ACC112 (cell line): ENCODE measurements at regions not wholly inside any gene's neighbourhood (a gene's known extent, or its start where the extent isn't known, plus 50 kb on each side); places are given as distances from the start of the nearest gene placed in this dataset.

ENCODE experiments used
- H2AFZ ChIP-seq: fragments of 200-600 bp; sonication (generic); one replicate; pipeline ENCODE4 v1.6.0; 2017; ENCODE audit warnings: antibody characterized with exemption, low read length; ENCODE audit not compliant: unreplicated experiment
- H3K27ac ChIP-seq: fragments of 200-600 bp; sonication (generic); 2 replicates; pipeline ENCODE4 v1.5.1; 2014; ENCODE audit warnings: low read depth, mild to moderate bottlenecking, antibody characterized with exemption, low read length, moderate library complexity
- H3K27me3 ChIP-seq: fragments of 200-600 bp; sonication (generic); 2 replicates; pipeline ENCODE4 v1.6.1; 2014; ENCODE audit warnings: mild to moderate bottlenecking, antibody characterized with exemption, low read length, moderate library complexity, mixed read lengths; ENCODE audit not compliant: insufficient read depth
- H3K36me3 ChIP-seq: fragments of 200-600 bp; sonication (generic); 2 replicates; pipeline ENCODE4 v1.6.1; 2016; ENCODE audit warnings: mild to moderate bottlenecking, antibody characterized with exemption, low read length, moderate library complexity, mixed read lengths; ENCODE audit not compliant: insufficient read depth
- H3K4me1 ChIP-seq: fragments of 200-600 bp; sonication (generic); one replicate; pipeline ENCODE4 v1.6.1; 2016; ENCODE audit warnings: low read length, mixed read lengths; ENCODE audit not compliant: insufficient read depth, unreplicated experiment, control insufficient read depth
- H3K4me3 ChIP-seq: fragments of 200-600 bp; sonication (generic); 2 replicates; pipeline ENCODE4 v1.5.1; 2014; ENCODE audit warnings: mild to moderate bottlenecking, low read depth, low read length
- H3K79me2 ChIP-seq: fragments of 200-600 bp; sonication (generic); one replicate; pipeline ENCODE4 v1.6.0; 2016; ENCODE audit warnings: low read length; ENCODE audit not compliant: control insufficient read depth, unreplicated experiment, insufficient read depth

DNA sequence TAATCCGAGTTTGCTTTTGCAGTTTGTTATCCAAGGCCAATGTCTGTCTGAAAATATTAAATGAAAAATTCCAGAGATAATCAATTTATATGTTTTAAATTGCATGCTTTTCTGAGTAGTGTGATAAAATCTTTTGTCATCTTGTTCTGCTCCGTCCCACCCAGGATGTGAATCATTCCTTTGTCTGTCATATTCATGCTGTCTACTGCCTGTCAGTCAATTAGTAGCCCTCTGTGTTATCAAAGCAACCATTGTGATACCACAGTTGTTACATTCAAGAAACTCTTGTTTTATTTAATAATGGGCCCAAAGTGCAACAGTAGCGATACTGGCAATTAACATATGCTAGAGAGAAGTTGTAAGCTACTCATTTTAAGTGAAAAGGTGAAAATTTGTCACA lies 819.3 kb downstream of the BRINP3 start:
- no peaks in the 10 kb centered on the region for H3K4me1 ChIP-seq

DNA sequence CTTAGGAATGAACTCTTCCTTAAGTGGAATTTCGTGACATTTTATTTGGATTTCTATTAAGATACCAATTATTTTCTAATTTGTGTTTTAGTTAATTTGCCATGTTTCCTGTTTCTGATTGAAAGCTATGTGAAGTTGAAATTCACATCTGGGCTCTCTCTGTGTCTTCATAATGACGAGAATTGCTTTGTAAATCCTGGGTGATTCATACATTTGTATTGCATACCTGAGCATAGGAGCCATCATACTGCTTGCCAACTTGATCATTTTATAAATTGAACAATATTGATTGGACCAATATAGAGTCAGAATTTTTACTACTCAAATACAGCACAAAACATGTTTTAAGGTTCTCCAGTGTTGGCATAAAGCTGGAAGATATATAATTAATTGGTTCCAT lies 817.9 kb downstream of the BRINP3 start:
- H3K4me3 ChIP-seq, result no peak overlapping the region
- H3K79me2 ChIP-seq, result no peaks in the 10 kb centered on the region
- H3K27ac ChIP-seq, result no peak overlapping the region
- no peak overlapping the region for H2AFZ ChIP-seq
- no peaks in the 10 kb centered on the region for H3K36me3 ChIP-seq
- H3K4me1 ChIP-seq, result no peaks in the 10 kb centered on the region
- H3K27me3 ChIP-seq, result no peaks in the 10 kb centered on the region

More for the DNA sequence above, 819.3 kb downstream of the BRINP3 start:
- Histone ChIP-seq H3K27me3 (no peaks in the 10 kb centered on the region), H2AFZ (no peak overlapping the region), H3K4me3 (no peak overlapping the region), H3K27ac (no peak overlapping the region), H3K36me3 (no peaks in the 10 kb centered on the region), H3K79me2 (no peaks in the 10 kb centered on the region)

GRCh38 chr1:189662190-189662589 lies 815.5 kb downstream of the BRINP3 start:
- no peaks in the 10 kb centered on the region for H3K36me3 ChIP-seq
- no peaks in the 10 kb centered on the region for H3K4me1 ChIP-seq
- H3K4me3 ChIP-seq, result no peak overlapping the region
- H3K27me3 ChIP-seq, result no peaks in the 10 kb centered on the region
- H3K27ac ChIP-seq, result no peak overlapping the region
- H2AFZ ChIP-seq, result no peak overlapping the region
- H3K79me2 ChIP-seq, result no peaks in the 10 kb centered on the region

DNA sequence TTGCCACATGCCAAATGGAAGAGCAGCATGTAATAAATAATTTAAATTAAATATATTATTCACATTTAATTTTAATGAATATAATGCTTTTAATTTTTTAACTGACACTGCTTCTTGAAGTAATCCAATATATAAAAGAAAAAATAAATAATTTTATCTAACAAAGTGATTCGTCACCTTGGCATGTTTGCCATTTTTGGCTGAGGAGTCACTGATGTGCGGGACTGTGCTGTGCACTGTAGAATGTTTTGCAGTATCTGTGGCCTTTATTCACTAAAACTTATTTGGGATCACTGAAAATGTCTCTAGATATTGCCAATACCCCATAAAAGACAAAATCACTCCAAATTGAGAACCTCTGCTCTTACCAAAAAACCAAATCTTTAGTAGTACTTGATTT lies 807.8 kb downstream of the BRINP3 start:
- H3K36me3 ChIP-seq, result no peaks in the 10 kb centered on the region
- H3K27me3 ChIP-seq, result no peaks in the 10 kb centered on the region
- H3K4me3 ChIP-seq, result no peak overlapping the region
- no peaks in the 10 kb centered on the region for H3K79me2 ChIP-seq
- no peak overlapping the region for H2AFZ ChIP-seq
- H3K27ac ChIP-seq, result no peak overlapping the region
- no peaks in the 10 kb centered on the region for H3K4me1 ChIP-seq

- Histone ChIP-seq H3K36me3 (no peaks in the 10 kb centered on the region), H3K4me1 (no peaks in the 10 kb centered on the region), H3K4me3 (no peak overlapping the region), H3K27me3 (no peaks in the 10 kb centered on the region), H2AFZ (no peak overlapping the region), H3K27ac (no peak overlapping the region), H3K79me2 (no peaks in the 10 kb centered on the region)
Measured at GRCh38 chr1:189673217-189673616, 804.4 kb downstream of the BRINP3 start.

DNA sequence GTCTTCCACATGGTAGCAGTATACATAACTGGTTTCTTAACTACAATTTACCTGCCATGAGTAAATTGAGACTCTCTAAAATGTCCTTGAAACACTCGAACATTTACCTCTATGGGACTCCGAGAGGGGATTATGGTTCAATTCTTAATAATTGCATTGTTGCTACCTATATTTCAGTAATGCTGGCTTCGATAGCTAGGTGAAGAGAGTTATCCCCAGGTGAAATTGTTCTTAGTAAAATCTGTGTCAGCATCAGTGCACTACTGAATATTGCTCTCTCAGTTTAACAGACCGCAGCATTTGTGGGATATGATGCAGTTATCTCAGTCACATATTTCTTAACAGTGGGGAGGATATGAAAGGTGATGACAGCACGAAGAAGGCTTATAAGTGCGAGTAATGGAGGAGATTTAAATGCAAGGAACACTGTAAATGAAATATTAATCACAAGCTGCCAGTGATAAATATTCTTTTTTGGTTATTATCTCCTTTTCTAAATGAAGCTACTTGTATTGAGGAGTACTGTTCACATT lies 801.9 kb downstream of the BRINP3 start:
- Histone ChIP-seq H3K36me3 (no peaks in the 10 kb centered on the region), H3K4me3 (no peak overlapping the region), H3K27me3 (no peaks in the 10 kb centered on the region), H2AFZ (no peak overlapping the region), H3K4me1 (no peaks in the 10 kb centered on the region), H3K27ac (no peak overlapping the region), H3K79me2 (no peaks in the 10 kb centered on the region)

- H3K4me1 ChIP-seq, result no peaks in the 10 kb centered on the region
- H3K4me3 ChIP-seq, result no peak overlapping the region
- H3K36me3 ChIP-seq, result no peaks in the 10 kb centered on the region
- H3K27ac ChIP-seq, result no peak overlapping the region
- no peaks in the 10 kb centered on the region for H3K27me3 ChIP-seq
- no peaks in the 10 kb centered on the region for H3K79me2 ChIP-seq
- no peak overlapping the region for H2AFZ ChIP-seq
Measured at GRCh38 chr1:189678779-189679178, 798.9 kb downstream of the BRINP3 start.

GRCh38 chr1:189681252-189681919 lies 796.3 kb downstream of the BRINP3 start:
- H3K4me1 ChIP-seq, result no peaks in the 10 kb centered on the region
- H3K27ac ChIP-seq, result no peak overlapping the region
- no peaks in the 10 kb centered on the region for H3K79me2 ChIP-seq
- no peaks in the 10 kb centered on the region for H3K36me3 ChIP-seq
- H2AFZ ChIP-seq, result no peak overlapping the region
- H3K4me3 ChIP-seq, result no peak overlapping the region
- no peaks in the 10 kb centered on the region for H3K27me3 ChIP-seq

DNA sequence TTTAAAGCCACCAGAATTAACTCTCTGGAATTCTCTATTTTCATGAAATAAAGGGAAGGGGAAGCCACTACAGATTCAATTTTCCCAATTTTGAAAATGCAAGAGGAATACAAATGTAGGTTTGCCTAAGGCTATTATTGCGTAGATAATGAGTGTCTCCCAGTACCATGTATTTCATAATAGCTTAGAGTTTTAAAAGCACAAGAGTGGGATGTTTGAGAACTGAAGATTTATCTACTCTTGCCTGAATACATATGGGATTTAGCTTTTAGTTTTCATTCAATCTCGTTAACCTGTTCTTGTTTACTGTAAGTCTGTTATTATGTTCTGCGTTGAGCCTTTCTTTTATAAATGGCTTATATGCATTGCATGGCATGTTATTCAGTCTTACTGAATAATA lies 795.1 kb downstream of the BRINP3 start:
- Histone ChIP-seq H3K4me3 (no peak overlapping the region), H3K27ac (no peak overlapping the region), H2AFZ (no peak overlapping the region), H3K79me2 (no peaks in the 10 kb centered on the region), H3K27me3 (no peaks in the 10 kb centered on the region), H3K4me1 (no peaks in the 10 kb centered on the region), H3K36me3 (no peaks in the 10 kb centered on the region)

DNA sequence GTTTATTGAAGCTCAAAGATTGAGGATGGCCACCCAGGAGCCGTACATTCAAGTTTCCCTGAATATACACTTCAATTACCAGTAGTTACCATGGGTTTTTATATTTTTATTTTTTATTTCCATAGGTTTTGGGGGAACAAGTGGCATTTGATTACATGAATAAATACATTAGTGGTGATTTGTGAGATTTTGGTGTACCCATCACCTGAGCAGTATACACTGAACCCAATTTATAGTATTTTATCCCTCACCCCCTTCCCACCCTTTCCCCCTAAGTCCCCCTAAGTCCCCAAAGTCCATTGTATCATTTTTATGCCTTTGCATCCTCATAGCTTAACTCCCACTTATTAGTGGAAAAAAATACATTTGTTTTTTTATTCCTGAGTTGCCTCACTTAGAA lies 791.4 kb downstream of the BRINP3 start:
- Histone ChIP-seq H3K27ac (no peak overlapping the region), H3K79me2 (no peaks in the 10 kb centered on the region), H3K4me3 (no peak overlapping the region), H2AFZ (no peak overlapping the region), H3K4me1 (no peaks in the 10 kb centered on the region), H3K36me3 (no peaks in the 10 kb centered on the region), H3K27me3 (no peaks in the 10 kb centered on the region)

DNA sequence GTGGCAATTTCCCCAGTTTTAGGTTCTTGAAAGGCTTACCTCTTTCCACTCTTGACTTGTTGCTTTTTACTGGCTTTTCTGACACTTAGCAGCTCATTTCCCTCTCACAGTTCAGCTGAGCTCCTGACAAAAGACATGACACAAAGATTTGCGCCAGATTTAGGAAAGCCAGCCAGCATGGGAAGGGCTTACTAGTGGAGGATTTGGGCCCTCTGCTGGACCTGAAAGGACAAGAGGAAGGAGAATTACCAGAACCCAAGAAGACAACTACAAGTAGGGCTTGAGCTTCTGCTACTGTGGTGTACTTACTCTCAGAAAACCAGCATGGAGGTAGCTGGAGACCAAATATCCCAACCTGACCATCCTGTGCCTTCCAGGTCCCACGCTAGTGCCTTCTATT lies 784.5 kb downstream of the BRINP3 start:
- H3K4me1 ChIP-seq, result no peaks in the 10 kb centered on the region
- H3K36me3 ChIP-seq, result no peaks in the 10 kb centered on the region
- H3K27me3 ChIP-seq, result no peaks in the 10 kb centered on the region
- no peak overlapping the region for H2AFZ ChIP-seq
- no peak overlapping the region for H3K27ac ChIP-seq
- no peaks in the 10 kb centered on the region for H3K79me2 ChIP-seq
- H3K4me3 ChIP-seq, result no peak overlapping the region
